Endothelial cell of umbilical vein (primary cell): ENCODE measurements at regions not wholly inside any gene's neighbourhood (a gene's known extent, or its start where the extent isn't known, plus 50 kb on each side); places are given as distances from the start of the nearest gene placed in this dataset.

Experiments used
- BruUV-seq: library from RNA; stranded (reverse); fragments of 400-500 nt; replicated peaks from 2 replicates; lab custom pipeline; 2021; lab: Mats Ljungman, UMichigan
- CTCF ChIA-PET: fragments of 300-600, 350-600 bp; sonication (Branson Sonifier 250); formaldehyde crosslinking; loops from one replicate; lab custom pipeline; 2021; ENCODE audit warnings: antibody characterized with exemption, inconsistent platforms; lab: Charles Lee
- POLR2A ChIA-PET: fragments of 300-600, 350-600 bp; sonication (Branson Sonifier 250); formaldehyde crosslinking; loops from one replicate; lab custom pipeline; 2021; ENCODE audit warnings: antibody characterized with exemption, inconsistent platforms; lab: Charles Lee
- DNase-seq: peaks from one replicate; pipeline ENCODE4 v3.0.0-alpha.2; 2011; ENCODE audit warnings: low read depth, low spot score
- FAIRE-seq: peaks from 2 replicates; lab custom pipeline; 2011; peaks lifted over from hg19 to GRCh38; lab: Jason Lieb, UNC
- H2AFZ ChIP-seq: 2 replicates; pipeline ENCODE4 v1.6.0; 2012; ENCODE audit warnings: low read depth, low read length, control low read depth, inconsistent platforms
- H3K27ac ChIP-seq: 2 replicates; pipeline ENCODE4 v1.5.1; 2011; ENCODE audit warnings: low read depth, mild to moderate bottlenecking, control low read depth, low read length, moderate library complexity; ENCODE audit not compliant: insufficient read depth
- H3K27me3 ChIP-seq, 2 experiments: 2 replicates each; pipeline versions ENCODE4 v1.6.0 to v1.6.1; 2011; ENCODE audit warnings: low read length in 2 of 2, mixed read lengths in 1 of 2; ENCODE audit not compliant: control insufficient read depth in 2 of 2, insufficient read depth in 2 of 2
- H3K36me3 ChIP-seq, 2 experiments: 2 replicates in 1 of 2; 3 replicates in 1 of 2; pipeline ENCODE4 v1.5.1; 2011; ENCODE audit warnings: low read length in 2 of 2, mild to moderate bottlenecking in 1 of 2, moderate library complexity in 1 of 2; ENCODE audit not compliant: control insufficient read depth in 2 of 2, insufficient read depth in 2 of 2; ENCODE audit errors: extremely low read depth in 1 of 2
- H3K4me1 ChIP-seq: 3 replicates; pipeline ENCODE4 v1.5.1; 2011; ENCODE audit warnings: mild to moderate bottlenecking, low read length; ENCODE audit not compliant: control insufficient read depth, insufficient read depth; ENCODE audit errors: extremely low read depth
- H3K4me2 ChIP-seq: 2 replicates; pipeline ENCODE4 v1.6.1; 2011; ENCODE audit warnings: low read length, control low read depth, mixed read lengths; ENCODE audit not compliant: insufficient read depth
- H3K4me3 ChIP-seq, 3 experiments: fragments of 200-600 bp in 1 of 3; sonication (generic), shearing (Covaris generic) in 1 of 3; replicated peaks in 1 of 3; 2 replicates each; pipeline ENCODE4 v1.5.1; 2011 to 2016; ENCODE audit warnings: control low read depth in 3 of 3, low read length in 3 of 3, mild to moderate bottlenecking in 2 of 3, inconsistent platforms in 1 of 3, low read depth in 1 of 3, moderate library complexity in 1 of 3; ENCODE audit not compliant: insufficient read depth in 1 of 3
- H3K79me2 ChIP-seq: 2 replicates; pipeline ENCODE4 v1.6.0; 2012; ENCODE audit warnings: low read length, inconsistent platforms; ENCODE audit not compliant: control insufficient read depth, insufficient read depth
- H3K9ac ChIP-seq: replicated peaks from 2 replicates; pipeline ENCODE3; 2011; ENCODE audit warnings: low read length, control low read depth; ENCODE audit not compliant: insufficient read depth; ENCODE audit errors: extremely low read depth
- H3K9me1 ChIP-seq: replicated peaks from 3 replicates; pipeline ENCODE4 v1.6.0; 2011; ENCODE audit warnings: mild to moderate bottlenecking, low read length; ENCODE audit not compliant: control insufficient read depth, insufficient read depth; ENCODE audit errors: extremely low read depth
- H3K9me3 ChIP-seq: replicated peaks from 2 replicates; pipeline ENCODE4 v1.5.1; 2012; ENCODE audit warnings: low read length, inconsistent platforms; ENCODE audit not compliant: control insufficient read depth, insufficient read depth
- H4K20me1 ChIP-seq: replicated peaks from 2 replicates; pipeline ENCODE3; 2011; ENCODE audit warnings: mild to moderate bottlenecking, low read length; ENCODE audit not compliant: control insufficient read depth, insufficient read depth; ENCODE audit errors: extremely low read depth
- EZH2 ChIP-seq: IDR thresholded peaks from 2 replicates; pipeline ENCODE4 v1.6.1; 2012; ENCODE audit warnings: borderline replicate concordance, low read depth, mild to moderate bottlenecking, moderate library complexity, low read length, inconsistent platforms; ENCODE audit not compliant: severe bottlenecking
- FOS ChIP-seq: IDR thresholded peaks from 2 replicates; pipeline ENCODE4 v1.6.1; 2011; ENCODE audit warnings: mild to moderate bottlenecking, low read length, moderate library complexity, borderline replicate concordance; ENCODE audit not compliant: insufficient read depth
- GATA2 ChIP-seq: IDR thresholded peaks from 2 replicates; pipeline ENCODE4 v1.7.0; 2011; ENCODE audit warnings: low read depth, mild to moderate bottlenecking, moderate library complexity, mixed read lengths, low read length; ENCODE audit not compliant: insufficient read length, insufficient read depth
- JUN ChIP-seq: IDR thresholded peaks from 2 replicates; pipeline ENCODE4 v1.6.1; 2011; ENCODE audit warnings: borderline replicate concordance, low read depth; ENCODE audit not compliant: insufficient read length, insufficient read depth
- MYC ChIP-seq: IDR thresholded peaks from one replicate; pipeline ENCODE4 v1.6.1; 2011; ENCODE audit warnings: mild to moderate bottlenecking, low read depth, low read length
- POLR2A ChIP-seq: IDR thresholded peaks from 2 replicates; pipeline ENCODE4 v1.6.1; 2012; ENCODE audit warnings: low read depth, mild to moderate bottlenecking, control low read depth, low read length
- POLR2AphosphoS5 ChIP-seq: IDR thresholded peaks from 2 replicates; pipeline ENCODE4 v1.6.1; 2012; ENCODE audit warnings: low read depth, mild to moderate bottlenecking, control low read depth, low read length, moderate library complexity; ENCODE audit not compliant: insufficient read depth
- dilution Hi-C: fragments of 300-500 bp; cut with MboI; formaldehyde crosslinking; loops from one replicate; pipeline ENCODE4 v1.15.0; 2019; ENCODE audit warnings: low sequenced_read_pairs; ENCODE audit not compliant: extremely low pct_ligation_motif_present
- intact Hi-C: fragments of 100-400 bp; cut with micrococcal nuclease; formaldehyde crosslinking; loops from one replicate; pipeline ENCODE4 v1.10.0; 2022
- TF ChIP-seq, protein P1 (sequence below), 2 donors: IDR thresholded peaks; 1 replicate in 1 of 2; 2 replicates in 1 of 2; pipeline ENCODE4 v1.5.1; 2011; ENCODE audit warnings: low read length in 2 of 2, mild to moderate bottlenecking in 2 of 2, moderate library complexity in 2 of 2, control low read depth in 1 of 2, inconsistent platforms in 1 of 2, low read depth in 1 of 2; ENCODE audit not compliant: insufficient read depth in 1 of 2; ENCODE audit errors: extremely low read depth in 1 of 2
- TF ChIP-seq, protein P2 (sequence below): IDR thresholded peaks from 2 replicates; pipeline ENCODE4 v1.6.1; 2011; ENCODE audit not compliant: insufficient read depth, insufficient read length

- FAIRE-seq, result peak; percentile 74
- Histone ChIP-seq H4K20me1 (no peaks in the 10 kb centered on the region), H3K36me3 (no peaks in the 10 kb centered on the region), H3K9me1 (no peaks in the 10 kb centered on the region), H3K9ac (peak overlapping the region; percentile 49), H3K4me2 (peak overlapping the region; percentile 36), H3K9me3 (no peaks in the 10 kb centered on the region), H3K4me1 (peaks cover 20% of the 10 kb centered on the region), H3K27me3 (no peaks in the 10 kb centered on the region), H3K79me2 (no peaks in the 10 kb centered on the region), H3K27ac (peak overlapping the region; percentile 93), H2AFZ (peak overlapping the region; percentile 51), H3K4me3 (no peak overlapping the region)
- CTCF ChIA-PET, result interaction anchor here (1.0 to 2.0 kb wide), 2 partner anchors 26 to 28 kb away, joined by 4 to 5 read pairs; no protein-coding TSS in a partner anchor
- dilution Hi-C loops, result no loop called here
- DNase-seq, result peak; percentile 94
- intact Hi-C loops, result loop anchor here (1.0 to 5.0 kb wide), 4 partner anchors 48 to 914 kb away; no protein-coding TSS in a partner anchor
- TF ChIP-seq GATA2, result no peak
- TF ChIP-seq FOS, result peak; percentile 60
- no peak for TF ChIP-seq POLR2A
- TF ChIP-seq JUN, result peak; percentile 88
- no peak for TF ChIP-seq EZH2
- TF ChIP-seq, protein P1, sequence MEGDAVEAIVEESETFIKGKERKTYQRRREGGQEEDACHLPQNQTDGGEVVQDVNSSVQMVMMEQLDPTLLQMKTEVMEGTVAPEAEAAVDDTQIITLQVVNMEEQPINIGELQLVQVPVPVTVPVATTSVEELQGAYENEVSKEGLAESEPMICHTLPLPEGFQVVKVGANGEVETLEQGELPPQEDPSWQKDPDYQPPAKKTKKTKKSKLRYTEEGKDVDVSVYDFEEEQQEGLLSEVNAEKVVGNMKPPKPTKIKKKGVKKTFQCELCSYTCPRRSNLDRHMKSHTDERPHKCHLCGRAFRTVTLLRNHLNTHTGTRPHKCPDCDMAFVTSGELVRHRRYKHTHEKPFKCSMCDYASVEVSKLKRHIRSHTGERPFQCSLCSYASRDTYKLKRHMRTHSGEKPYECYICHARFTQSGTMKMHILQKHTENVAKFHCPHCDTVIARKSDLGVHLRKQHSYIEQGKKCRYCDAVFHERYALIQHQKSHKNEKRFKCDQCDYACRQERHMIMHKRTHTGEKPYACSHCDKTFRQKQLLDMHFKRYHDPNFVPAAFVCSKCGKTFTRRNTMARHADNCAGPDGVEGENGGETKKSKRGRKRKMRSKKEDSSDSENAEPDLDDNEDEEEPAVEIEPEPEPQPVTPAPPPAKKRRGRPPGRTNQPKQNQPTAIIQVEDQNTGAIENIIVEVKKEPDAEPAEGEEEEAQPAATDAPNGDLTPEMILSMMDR (IDR thresholded peaks at IDR 0.05; ENCODE audit: extremely low read depth in 1 of 2, insufficient read depth in 1 of 2, low read depth in 1 of 2, low read length in 2 of 2), result no peak
- no peak for TF ChIP-seq MYC
- TF ChIP-seq POLR2AphosphoS5, result no peak
- TF ChIP-seq, protein P2, sequence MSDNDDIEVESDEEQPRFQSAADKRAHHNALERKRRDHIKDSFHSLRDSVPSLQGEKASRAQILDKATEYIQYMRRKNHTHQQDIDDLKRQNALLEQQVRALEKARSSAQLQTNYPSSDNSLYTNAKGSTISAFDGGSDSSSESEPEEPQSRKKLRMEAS, result no peak
- POLR2A ChIA-PET, result interaction anchor here (0.6 kb wide), 1 partner anchor 77 kb away, joined by 3 read pairs; no protein-coding TSS in a partner anchor
- BruUV-seq, result TSS peak; percentile 95
These were observed 655.5 kb downstream of the GBE1 start for GRCh38 chr3:81105789-81106488.
